Tibial artery (tissue), 4 donors: ENCODE measurements at regions not wholly inside any gene's neighbourhood (a gene's known extent, or its start where the extent isn't known, plus 50 kb on each side); places are given as distances from the start of the nearest gene placed in this dataset.

ENCODE experiments used
- DNase-seq, 2 donors: peaks; one replicate each; pipeline ENCODE4 v3.0.0-alpha.2; 2019
- H3K27ac ChIP-seq, 2 donors: fragments of 200-600 bp; sonication (generic) in 1 of 2; 1 replicate in 1 of 2; 2 replicates in 1 of 2; pipeline ENCODE4 v1.5.1; 2018 to 2019; ENCODE audit warnings: mild to moderate bottlenecking in 1 of 2
- H3K27me3 ChIP-seq, 2 donors: fragments of 200-600 bp; sonication (generic) in 1 of 2; one replicate each; pipeline versions ENCODE4 v1.5.1 to v1.6.0; 2016 to 2019
- H3K36me3 ChIP-seq, 3 donors: fragments of 200-600 bp; sonication (generic) in 2 of 3; one replicate each; pipeline ENCODE4 v1.5.1; 2016 to 2019; ENCODE audit warnings: mild to moderate bottlenecking in 2 of 3
- H3K4me1 ChIP-seq, 4 donors: fragments of 200-600 bp; sonication (generic) in 2 of 4; 1 replicate in 3 of 4; 2 replicates in 1 of 4; pipeline ENCODE4 v1.5.1; 2016 to 2019
- H3K4me3 ChIP-seq, 2 donors: fragments of 200-600 bp; sonication (generic) in 1 of 2; 1 replicate in 1 of 2; 2 replicates in 1 of 2; pipeline ENCODE4 v1.5.1; 2018 to 2019; ENCODE audit warnings: mild to moderate bottlenecking in 2 of 2
- H3K9me3 ChIP-seq, 3 donors: fragments of 200-600 bp; sonication (generic) in 1 of 3; one replicate each; pipeline ENCODE4 v1.5.1; 2016 to 2019
- CTCF ChIP-seq, 2 experiments: fragments of 200-600 bp in 1 of 2; fragments of 450-650 bp in 1 of 2; IDR thresholded peaks; one replicate each; pipeline ENCODE4 v1.5.1; 2017 to 2019; ENCODE audit warnings: antibody characterized with exemption in 2 of 2, mild to moderate bottlenecking in 1 of 2, moderate library complexity in 1 of 2
- intact Hi-C: fragments of 100-400 bp; cut with DNase I; formaldehyde crosslinking; loops from one replicate; pipeline ENCODE4 v1.15.0; 2023; ENCODE audit warnings: low total_unique reads

DNA sequence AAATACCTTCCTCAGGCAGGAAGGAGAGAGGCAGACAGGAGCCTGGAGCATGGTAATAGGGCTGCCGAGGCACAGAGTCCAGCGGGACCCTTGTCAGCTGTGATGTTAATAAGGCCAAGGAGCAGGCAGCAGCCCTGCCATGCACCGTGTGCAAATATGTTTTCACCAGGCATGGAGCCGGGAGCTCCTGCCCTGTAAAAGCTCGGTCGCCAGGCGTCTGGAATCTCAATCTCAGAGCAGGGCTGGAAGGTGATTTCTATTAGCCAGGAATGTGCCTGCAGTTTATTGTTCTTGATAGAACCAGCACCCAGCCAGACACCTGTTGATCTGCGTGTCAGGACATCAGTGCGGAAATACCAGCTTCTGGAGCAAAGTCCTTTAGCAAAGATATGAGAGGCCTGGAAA, 469.8 kb downstream of the GLRX3 start:
- Histone ChIP-seq H3K9me3 (no peaks in the 10 kb centered on the region), H3K27ac (no peak overlapping the region), H3K4me1 (no peaks in the 10 kb centered on the region), H3K36me3 (no peaks in the 10 kb centered on the region), H3K27me3 (no peaks in the 10 kb centered on the region), H3K4me3 (no peak overlapping the region)
- no peak for DNase-seq
- TF ChIP-seq CTCF (IDR thresholded peaks at IDR 0.05): no peak
- intact Hi-C loops: no loop called here

DNA sequence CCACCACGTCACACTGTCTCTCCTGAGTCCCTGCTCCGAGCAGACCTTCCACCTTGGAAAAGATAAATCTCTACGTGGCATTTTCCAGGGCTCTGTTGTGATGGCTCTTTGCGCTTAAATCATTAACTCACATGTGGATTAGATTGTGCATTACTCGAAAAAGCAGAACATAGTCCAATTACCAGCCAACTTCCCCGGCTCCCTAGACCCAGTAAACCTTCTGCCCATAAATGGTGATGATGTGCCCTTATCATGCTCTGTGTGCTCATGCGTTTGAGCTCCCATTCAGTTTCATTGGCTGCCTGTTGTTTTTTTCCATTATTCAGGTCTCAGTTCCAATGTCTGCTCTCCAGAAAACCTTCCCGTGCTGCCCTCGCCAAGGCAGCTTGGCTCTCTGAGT, 471.2 kb downstream of the GLRX3 start:
- TF ChIP-seq CTCF (IDR thresholded peaks at IDR 0.05): no peak
- Histone ChIP-seq H3K4me3 (no peak overlapping the region), H3K27ac (no peak overlapping the region), H3K4me1 (no peaks in the 10 kb centered on the region), H3K27me3 (no peaks in the 10 kb centered on the region), H3K9me3 (no peaks in the 10 kb centered on the region), H3K36me3 (no peaks in the 10 kb centered on the region)
- no peak for DNase-seq
- intact Hi-C loops: no loop called here

GRCh38 chr10:130611239-130611638, 475.0 kb downstream of the GLRX3 start:
- no peaks in the 10 kb centered on the region for H3K4me1 ChIP-seq
- H3K27me3 ChIP-seq: no peaks in the 10 kb centered on the region
- DNase-seq: no peak
- H3K9me3 ChIP-seq: no peaks in the 10 kb centered on the region
- H3K36me3 ChIP-seq: no peaks in the 10 kb centered on the region
- intact Hi-C loops: no loop called here
- no peak for TF ChIP-seq CTCF (IDR thresholded peaks at IDR 0.05)
- H3K27ac ChIP-seq: no peak overlapping the region
- H3K4me3 ChIP-seq: no peak overlapping the region

DNA sequence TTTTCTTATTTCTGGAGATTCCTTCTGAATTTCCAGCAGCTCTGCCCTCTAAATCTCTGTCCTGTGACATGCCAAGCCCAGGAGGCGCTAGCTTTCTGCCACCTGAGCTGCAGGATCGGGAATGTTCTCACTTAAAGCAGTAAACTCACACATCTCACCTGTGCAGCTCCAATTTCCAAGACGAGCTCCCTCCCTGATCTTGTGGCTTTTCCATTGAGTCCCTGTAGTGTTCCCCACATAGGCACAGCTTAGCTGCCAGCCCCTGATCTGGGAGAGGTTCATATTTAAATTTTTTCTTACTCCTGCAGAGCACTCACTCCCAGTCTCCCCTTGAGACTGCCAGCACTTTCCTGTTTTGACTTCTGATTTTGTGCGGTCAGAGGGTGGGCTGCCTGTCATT, 479.3 kb downstream of the GLRX3 start:
- no peaks in the 10 kb centered on the region for H3K9me3 ChIP-seq
- DNase-seq: no peak
- no peaks in the 10 kb centered on the region for H3K36me3 ChIP-seq
- no peaks in the 10 kb centered on the region for H3K4me1 ChIP-seq
- intact Hi-C loops: no loop called here
- no peak overlapping the region for H3K27ac ChIP-seq
- no peaks in the 10 kb centered on the region for H3K27me3 ChIP-seq
- no peak overlapping the region for H3K4me3 ChIP-seq
- TF ChIP-seq CTCF (IDR thresholded peaks at IDR 0.05): no peak

DNA sequence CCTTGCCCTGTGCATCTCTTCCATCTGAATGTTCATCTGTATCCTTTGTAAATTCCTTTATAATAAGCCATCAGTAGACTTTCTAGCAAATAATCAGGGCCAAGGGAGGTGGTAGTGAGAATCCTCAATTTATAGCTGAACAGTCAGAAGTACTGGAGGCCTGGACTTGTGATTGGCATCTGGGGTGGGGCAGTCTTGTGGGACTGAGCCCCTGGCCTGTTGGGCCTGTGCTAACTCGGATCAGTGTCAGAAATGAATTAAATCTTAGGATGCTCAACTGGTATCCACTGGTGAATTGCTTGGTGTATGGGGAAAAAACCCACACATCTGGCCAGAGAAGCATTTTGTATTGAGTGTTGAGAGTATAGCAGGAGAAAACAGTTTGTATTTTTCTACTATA, 481.8 kb downstream of the GLRX3 start:
- TF ChIP-seq CTCF (IDR thresholded peaks at IDR 0.05): no peak
- H3K27me3 ChIP-seq: no peaks in the 10 kb centered on the region
- H3K36me3 ChIP-seq: no peaks in the 10 kb centered on the region
- no peak for DNase-seq
- no peaks in the 10 kb centered on the region for H3K9me3 ChIP-seq
- intact Hi-C loops: no loop called here
- H3K4me1 ChIP-seq: no peaks in the 10 kb centered on the region
- H3K27ac ChIP-seq: no peak overlapping the region
- no peak overlapping the region for H3K4me3 ChIP-seq

DNA sequence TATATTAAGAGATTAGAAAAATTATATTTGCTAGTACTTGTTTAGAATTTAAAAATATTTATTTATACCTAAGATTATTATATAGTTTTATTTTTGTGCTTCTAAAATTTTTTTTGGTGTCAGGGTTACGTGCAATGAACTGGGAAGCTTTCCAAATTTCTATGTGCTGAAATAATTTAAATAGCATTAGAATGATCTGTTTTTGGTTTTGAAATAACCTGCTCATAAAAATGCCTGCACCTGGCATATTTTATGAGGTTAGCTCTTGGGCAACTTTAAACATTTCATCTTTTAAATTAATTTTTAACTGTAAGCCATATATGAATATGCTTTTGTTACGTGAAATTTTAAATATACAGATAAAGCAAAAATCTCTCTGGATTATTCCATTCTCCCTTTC, 482.5 kb downstream of the GLRX3 start:
- no peak for TF ChIP-seq CTCF (IDR thresholded peaks at IDR 0.05)
- no peaks in the 10 kb centered on the region for H3K27me3 ChIP-seq
- intact Hi-C loops: no loop called here
- no peak for DNase-seq
- no peak overlapping the region for H3K4me3 ChIP-seq
- no peaks in the 10 kb centered on the region for H3K9me3 ChIP-seq
- no peaks in the 10 kb centered on the region for H3K4me1 ChIP-seq
- H3K27ac ChIP-seq: no peak overlapping the region
- no peaks in the 10 kb centered on the region for H3K36me3 ChIP-seq
